COLO668 (cell line): ENCODE measurements at regions not wholly inside any gene's neighbourhood (a gene's known extent, or its start where the extent isn't known, plus 50 kb on each side); places are given as distances from the start of the nearest gene placed in this dataset.
"Not testable (repeated sequence)": the region's sequence is repeated elsewhere in the genome, so short reads cannot be mapped to it uniquely, and the experiment has no call there.

Source experiments
- DNase-seq: peaks from one replicate; lab custom pipeline; 2025; ENCODE audit not compliant: unreplicated experiment; lab: John Stamatoyannopoulos, UW

DNA sequence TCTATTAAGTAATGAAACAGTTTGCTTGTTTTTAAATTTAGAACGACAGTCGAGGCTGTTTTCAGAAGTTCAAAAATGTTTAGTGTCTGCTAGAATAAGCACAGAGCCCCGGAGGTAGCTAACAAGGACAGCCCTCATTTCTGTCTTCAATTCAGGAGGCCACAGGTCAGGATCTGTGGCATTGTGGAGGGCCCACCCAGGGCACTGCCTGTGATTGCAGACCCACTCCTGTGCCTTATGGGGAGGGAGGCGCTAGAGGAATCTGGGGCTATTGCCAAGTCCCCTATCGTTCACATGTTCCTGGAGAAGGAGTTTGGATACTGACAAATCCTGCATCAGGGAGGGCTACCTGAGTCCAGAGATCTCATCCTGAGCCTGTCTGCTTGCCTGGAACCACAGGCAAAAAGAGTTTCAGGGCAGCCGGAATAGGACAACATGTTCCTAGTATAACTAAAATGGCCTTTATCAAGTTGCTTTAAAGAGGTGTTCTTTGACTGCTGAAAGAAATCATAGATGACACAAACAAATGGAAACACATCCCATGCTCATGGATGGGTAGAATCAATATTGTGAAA, 141.5 kb upstream of the ROPN1 start:
- DNase-seq, result no peak

DNA sequence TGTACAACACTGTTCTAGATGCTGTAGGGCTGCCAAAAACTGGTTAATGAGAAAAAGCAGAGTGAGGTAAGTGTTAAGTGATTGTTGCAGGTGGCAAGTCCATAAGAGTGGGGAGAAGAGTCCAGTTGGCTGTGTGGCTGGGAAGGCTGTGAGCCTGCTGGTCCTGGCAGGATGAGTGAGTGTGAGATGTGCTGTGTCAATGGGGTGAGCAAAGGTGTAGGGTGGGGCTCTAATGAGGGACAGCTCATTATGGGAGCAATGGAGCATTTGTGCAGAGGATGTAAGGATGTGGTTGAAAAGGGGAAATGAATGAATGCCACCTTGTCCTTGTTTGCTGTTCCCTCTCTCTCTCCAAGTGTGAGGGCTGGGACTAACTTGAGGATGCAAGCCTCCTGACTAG, 145.3 kb upstream of the ROPN1 start:
- DNase-seq, result peak; percentile 70

DNA sequence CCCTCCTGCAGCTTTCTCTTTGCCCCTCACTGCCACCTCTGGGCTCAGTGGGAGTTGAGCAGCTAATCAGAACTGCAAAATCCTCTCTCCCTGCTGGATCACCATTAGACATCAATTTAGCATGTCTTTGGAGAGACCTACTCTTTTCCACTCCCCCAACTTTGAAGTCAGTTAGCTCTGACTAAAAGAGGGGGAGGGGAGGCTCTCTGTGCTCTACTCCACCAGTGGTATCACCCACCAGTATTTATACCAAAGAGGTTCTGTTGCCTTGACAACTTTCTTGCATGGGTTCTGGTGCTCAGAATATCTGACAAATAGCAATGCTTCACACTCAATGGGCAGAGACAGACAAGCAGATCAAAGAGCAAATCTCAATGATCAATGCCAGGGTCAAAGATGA, 146.2 kb upstream of the ROPN1 start:
- DNase-seq, result no peak

DNA sequence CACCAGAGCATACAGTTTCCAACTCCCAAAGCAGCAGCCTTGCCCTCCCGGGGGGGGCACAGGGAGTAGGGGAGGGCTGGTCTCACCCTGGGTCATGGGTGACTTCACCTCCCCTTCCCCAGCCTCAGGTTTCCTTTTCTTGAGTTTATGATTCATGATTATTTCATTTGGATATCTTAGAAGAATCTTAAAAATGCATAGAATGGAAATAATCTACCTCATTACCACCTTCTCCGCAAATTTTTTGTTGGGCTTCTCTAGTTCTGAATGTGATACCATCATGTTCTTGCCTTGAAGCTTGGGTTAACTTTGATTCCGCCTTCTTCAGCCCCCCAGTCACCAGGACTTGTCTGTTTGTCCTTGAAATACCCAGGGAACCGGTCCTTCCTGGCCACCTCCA, 148.8 kb upstream of the ROPN1 start:
- no peak for DNase-seq

DNA sequence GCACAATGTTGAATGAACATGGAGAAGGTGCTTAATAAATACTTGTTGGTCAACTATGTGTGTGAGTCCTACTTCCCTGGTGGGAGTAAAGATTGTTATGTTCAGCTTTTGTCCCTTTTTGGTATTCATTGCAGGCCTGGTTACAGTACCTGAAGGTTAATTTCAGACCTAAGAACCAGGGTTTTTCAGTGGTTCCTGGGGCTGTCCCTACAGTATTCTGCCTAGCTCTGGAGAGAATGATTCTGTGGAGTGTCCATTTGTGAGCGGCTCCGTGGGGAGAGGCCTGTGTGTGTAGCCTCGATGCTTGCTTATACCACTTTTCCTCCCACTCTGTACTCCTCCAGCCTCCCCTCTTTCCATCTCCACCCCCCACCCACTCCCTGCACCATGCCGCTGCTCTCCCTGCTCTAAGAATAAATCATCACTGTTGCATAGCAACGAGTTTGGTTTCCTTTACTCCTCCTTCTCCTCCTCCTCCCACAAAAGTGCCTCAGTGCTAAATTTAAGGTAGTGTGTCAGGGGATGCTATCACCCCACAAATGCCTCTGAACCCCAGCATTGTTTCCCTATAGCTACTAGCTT, 150.6 kb upstream of the ROPN1 start:
- DNase-seq, result no peak

DNA sequence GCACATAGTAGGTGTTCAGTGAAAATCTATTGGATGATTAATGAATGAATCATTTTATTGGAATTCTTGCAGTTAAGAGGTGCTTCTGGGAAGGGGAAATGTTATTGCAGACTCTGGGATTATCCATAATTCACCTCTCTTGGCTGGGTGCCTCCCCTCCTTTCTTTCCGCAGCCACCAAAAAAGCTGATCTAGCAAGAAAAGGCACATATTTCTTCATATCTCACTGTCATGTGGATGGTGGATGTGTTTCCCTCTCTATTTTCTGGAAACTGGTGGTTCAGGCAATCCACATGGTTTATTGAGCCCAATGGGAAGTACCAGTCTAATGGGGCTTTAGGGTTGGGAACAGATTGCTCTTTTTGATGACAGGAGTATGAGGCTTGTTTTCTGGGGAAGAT, 151.1 kb upstream of the ROPN1 start:
- no peak for DNase-seq

DNA sequence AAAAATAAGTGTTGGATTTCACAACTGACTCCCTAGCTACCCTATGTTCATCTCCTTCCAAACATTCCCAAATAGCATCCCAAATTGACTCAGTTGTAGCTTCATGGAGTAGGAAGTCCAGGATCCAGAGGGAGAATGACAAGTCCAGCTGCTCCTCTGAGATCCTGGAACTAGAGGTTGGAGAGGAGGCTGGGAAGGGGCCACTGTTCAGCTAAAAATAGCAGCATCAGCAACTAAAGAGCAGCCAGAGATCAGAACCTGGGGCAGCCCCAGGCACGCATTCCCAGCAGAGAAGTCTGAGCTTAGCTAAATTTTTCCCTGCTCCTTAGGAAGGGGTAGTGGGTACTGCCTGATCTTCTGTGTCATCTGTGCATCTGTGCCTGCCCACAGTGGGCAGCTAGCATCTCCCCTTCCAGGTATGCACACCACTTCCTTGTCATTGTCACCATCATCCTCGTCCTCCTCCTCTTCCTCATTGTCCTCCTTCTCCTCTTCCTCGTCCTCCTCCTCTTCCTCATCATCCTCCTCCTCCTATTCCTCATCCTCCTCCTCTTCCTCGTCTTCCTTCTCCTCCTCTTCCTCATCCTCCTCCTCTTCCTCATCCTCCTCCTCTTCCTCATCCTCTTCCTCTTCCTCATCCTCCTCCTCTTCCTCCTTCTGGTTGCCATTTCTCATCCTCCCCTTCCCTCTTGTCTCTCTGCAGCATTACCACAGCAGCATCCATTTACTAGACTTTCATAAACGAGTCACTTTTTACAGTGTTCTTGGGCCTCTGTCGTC, 152.3 kb upstream of the ROPN1 start:
- no peak for DNase-seq

DNA sequence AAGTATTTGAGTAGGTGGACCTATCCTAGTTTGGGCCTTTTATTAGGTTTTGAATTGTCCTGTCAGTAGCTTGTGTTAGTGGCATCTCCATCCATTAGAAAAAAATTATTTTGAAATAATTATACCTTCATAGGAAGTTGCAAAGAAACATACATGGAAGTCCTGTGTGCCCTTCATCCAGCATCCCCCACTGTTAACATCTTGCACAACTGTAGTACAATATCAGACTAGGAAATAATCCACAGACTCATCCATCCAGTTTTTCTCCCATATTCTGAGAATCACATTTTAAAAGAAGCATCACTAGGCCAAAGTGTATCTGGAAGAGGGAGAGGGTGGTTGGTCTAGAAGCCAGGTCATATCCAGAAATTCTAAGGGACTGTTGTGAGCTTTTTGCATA, 155.5 kb upstream of the ROPN1 start:
- DNase-seq, result no peak

DNA sequence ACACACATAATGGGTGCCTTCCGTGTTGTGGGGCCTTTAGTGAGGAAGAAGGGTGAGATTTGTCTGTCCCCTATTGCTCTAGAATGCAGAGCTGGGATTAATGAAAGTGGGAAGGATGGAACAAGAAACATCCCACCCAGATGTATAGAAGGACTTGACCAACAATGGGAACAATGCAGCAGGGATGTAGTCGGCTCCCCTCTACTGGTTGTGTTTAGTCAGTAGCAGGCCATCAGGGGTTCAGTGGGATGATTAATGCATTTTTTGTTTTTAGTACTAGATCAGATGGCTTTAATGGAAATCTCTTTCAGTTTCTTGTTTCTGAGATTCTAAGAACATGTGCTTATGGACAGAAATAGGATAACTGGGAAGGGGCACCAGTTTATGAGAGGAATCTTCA, 156.0 kb upstream of the ROPN1 start:
- no peak for DNase-seq

DNA sequence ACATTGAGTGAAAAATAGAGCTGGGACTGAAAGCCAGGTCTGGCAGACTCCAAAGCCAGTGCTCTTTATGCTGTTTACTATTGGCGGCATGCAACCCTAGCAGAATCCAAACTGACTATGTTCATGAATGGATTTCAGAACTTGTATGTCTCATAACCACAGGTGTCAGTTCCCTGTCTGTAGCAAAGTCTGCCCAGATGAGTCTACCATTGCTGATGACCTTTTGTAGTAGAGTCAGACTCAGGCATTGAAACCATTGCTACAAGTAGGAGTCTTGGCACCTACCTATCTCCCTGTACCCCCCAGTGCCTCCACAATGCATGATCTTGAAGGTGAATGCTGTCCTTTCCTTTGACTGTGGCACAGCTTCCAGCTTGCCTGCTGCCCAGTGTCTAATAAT, 157.2 kb upstream of the ROPN1 start:
- no peak for DNase-seq

DNA sequence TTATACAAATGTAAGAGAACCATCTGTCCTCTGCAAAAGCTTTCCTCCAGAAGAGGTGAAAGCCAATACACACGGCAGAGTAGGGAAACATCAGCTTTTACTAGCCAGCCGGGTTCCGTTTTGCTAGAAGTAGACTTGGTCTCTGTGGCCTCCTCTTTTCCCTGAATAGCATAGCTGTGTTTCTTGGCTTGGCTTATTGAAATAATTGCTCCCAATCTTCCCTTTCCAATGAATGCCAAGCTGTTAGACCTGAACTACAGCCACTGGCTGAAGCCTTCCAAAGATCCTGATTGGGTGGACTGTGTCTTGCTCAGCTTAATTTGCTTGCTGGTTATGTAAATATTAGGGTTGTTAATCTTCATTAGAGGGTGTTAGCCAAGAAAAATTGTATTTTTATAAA, 157.8 kb upstream of the ROPN1 start:
- DNase-seq, result no peak

DNA sequence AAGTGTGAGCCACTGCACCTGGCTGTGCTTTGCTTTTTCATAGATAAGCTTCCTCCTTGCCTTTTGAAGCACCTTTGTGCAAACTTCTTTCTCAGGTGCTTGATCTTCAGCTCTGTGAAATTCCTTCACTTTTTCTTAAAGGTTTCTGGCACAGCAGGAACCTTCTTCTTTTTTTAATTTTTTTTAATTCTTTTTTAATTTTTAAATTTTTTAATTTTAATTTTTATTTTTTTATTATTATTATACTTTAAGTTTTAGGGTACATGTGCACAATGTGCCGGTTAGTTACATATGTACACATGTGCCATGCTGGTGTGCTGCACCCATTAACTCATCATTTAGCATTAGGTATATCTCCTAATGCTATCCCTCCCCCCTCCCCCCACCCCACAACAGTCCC, 161.0 kb upstream of the ROPN1 start:
- DNase-seq, result not testable (repeated sequence)

DNA sequence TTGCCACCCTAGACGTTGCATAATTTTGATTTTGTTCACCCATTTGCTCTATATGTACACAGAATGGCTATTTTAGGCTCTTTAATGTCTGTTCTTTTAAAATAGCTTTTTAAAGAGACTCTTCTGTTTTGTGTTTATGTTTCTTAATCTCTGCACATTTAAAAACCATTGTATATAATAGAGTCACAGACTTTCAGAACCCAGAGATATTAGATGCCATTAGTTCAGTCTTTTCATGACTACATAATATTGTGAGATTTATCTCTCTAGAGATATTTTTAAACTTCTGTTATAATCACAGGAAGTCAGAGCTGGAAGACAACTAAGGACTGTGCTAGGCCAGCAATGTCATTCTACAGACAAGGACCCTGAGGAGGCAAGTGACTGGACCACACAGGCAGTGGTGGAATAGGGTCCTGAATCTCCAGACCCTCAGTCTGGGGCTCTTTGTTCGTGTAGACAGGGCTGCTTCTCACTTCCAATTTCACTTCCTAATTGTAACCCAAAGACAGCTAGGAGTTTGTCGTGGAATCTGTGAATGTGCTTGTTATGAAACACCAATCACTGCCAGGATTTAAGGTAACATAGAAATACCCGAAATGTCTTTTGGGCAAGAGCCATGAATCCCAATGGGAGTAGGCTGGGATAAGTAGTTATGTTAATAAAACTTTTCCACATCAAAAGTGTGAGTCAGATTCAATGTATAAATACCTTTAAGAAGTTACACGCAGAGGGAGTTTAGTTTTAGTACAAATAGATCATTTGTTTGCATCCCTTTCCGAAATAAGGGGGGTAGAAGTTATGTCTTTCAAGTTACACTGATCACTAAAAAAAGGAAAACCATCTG, 165.2 kb upstream of the ROPN1 start:
- DNase-seq, result no peak

DNA sequence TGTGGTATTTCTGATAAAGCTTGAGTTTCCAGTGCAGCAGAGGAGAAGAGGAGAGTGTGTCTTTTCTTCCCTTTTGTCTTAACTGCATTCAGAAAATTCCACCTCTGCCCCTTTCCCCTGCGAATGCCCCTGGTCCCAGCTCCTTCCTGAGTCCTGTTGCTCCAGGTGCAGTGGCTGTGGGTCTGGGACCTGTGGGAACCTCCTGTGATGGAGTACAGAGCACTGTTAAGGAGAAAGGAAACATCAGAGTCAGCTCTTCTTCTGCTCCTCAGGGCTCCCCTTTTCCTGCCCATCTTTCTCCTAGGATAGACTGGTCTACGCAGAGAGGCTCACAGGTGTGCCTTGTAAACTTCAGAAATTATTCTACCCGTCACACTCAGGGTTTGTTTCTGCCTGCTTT, 165.8 kb upstream of the ROPN1 start:
- no peak for DNase-seq

DNA sequence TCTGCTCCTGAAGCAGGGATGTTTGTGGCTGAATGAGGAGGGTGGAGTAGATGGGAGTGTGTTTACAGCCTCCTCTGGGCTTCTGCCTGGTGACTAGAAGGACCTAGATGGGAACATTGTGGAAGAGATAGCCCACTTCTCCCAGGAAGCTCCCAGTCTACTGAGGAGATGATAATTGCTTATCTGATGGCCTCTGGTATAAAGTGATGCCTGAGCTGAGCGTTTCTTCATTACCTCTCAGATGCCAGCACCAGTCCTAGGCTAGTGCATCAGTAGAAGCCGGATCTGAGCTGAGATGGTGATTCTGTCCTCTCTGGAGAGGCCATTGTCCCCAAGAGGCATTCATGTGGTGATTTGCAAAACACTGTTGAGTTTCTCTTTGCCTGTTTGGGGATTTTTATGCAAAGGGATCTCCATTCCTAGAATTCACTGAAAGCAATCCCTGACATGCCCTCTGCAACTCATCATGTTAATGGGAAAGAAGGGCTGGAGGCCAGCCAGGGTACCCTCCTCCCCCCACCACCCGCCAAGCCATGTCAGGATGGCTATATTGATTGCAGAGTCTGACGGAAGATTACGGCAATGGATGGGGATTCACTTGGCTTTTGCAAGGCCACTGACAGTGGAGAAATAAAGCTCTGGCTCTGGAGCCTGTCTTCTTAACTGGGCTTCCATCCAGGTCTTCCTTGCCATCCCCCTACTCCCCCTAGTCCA, 166.4 kb upstream of the ROPN1 start:
- DNase-seq, result no peak

DNA sequence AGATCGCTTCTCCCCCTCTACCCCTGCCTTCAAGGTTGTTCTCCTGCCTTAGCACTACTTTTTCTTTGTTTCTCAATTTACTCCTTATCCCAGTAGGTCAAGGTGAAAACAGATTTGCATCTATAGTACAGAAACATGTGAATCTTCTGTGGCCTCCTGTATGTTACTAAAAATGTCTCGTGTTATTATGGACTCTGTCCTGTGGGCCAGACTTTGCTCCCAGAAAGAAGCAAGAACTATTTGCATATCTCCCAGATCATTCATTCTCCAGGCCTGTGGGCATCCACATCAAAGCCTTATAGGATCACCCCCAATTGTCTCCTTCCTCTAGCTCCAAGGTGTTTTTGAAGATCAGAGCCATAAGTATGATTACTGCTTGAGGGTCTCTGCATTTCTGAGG, 169.5 kb upstream of the ROPN1 start:
- no peak for DNase-seq

DNA sequence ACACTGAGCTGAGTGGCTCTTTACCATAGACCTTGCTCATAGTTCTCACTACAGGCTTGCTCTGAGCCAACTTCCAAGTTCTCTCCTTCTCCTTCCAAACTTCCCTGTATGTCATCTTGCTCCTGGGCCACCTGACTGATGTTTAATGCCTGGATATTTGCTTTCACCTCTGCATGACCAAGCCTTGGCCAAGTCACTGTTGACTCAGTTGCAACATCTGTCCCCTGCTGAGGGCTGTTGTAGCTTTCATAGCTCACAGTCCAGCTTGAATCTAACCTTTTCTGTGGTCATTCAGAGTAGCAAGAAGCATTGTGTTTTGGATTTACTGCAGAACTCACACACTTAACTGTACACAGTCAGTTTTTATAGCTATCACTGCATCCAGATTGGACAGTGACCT, 171.8 kb upstream of the ROPN1 start:
- no peak for DNase-seq

DNA sequence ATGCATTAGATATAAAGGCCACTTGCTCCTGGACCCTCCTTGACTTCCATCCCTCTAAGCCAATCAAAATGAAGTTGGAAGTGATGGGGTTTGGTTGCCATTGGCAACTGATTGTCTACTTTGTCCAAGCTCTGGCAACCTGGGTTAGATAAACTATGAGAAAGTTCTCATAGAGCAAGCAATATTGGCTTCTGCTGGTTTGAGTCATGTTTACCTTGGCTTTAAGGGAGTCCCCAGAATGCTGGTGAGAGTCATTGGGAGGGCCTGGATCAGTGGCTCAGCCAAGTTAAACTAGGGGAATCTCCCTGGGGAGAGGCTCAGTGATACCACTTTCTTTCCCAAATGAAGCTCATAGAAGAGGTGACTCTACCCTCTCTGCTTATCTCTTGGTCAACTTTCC, 176.3 kb upstream of the ROPN1 start:
- no peak for DNase-seq

DNA sequence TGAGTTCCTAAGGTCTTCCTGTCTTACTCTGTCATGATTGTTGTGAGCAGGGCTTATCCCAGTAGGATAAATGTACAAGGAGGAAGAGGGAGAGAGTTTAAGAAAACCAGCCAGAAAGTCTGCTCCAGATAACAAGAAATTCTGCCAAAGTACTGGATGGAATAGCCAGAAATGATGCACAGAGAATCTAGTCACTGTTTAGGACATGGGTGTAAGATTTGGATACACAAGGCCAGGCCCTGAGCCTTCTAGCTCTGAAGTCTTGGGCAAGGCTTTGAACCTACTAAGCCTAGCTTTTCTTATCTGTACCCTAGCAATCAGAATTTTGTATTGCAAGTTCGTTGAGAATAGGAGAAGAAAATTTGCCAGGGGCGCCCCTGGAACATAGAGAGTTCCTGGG, 180.4 kb upstream of the ROPN1 start:
- no peak for DNase-seq

DNA sequence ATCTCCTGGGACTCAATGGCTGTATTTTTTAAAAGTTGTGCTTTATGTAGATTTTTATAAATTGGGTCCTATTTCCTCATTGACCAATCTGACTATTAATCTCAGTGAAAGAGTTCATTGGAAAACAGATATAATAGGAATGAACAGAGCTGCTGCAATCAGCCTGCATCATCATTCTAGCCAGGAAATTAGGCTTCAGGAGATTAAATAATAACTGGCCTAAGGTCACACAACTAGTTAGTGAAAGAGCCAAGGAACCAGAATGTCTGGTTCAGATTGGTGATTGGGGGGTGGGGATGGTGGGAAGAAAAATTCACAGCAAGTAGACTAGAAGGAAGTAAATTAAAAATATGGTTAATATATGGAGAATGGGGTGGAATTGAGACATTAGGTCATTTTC, 180.9 kb upstream of the ROPN1 start:
- DNase-seq, result no peak

DNA sequence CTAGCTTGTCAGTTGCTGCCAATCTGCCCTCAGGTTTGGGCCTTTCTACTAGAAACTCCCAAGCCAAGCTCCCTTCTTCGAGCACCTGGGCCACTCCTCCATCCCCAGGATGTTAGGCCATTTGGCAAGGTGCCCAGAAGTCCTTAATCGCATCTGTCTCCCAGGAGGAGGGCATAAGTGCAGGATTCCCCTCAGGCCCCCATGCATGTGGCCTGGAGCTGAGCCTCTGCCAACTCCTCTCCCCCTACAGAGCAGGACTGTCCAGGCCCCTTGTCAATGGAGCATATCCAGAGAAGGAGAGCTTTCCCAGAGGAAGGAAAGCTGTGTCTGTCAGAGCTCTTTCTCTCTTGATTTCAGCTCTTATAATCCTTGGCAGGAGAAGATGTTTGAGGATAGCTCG, 182.6 kb upstream of the ROPN1 start:
- peak; percentile 91 for DNase-seq
